ENCODE measurements at regions not wholly inside any gene's neighbourhood (a gene's known extent, or its start where the extent isn't known, plus 50 kb on each side); places are given as distances from the start of the nearest gene placed in this dataset.

DNA sequence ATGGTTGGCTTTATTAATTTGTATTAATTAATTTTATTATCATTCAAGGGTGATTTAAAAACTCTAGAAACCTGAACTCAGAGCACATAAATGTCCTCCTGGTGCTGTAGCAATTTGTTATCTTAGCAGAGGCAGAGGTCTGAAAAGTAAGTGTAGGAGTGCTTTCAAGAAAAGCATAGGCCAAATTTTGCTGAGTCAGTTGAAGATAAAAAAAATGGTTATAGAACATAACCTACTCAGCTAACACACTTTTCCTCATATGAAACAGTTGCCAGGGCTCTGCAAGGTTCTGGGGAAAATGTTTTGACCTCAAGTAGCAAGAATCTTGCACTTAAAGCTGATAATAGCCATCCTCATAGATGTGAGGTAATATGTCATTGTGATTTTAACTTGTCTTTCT, 53.5 kb upstream of the CHODL start:
- peaks cover 10% of the 10 kb centered on the region for H3K9me3 ChIP-seq
- no peaks in the 10 kb centered on the region for H3K4me1 ChIP-seq (ENCODE audit: low read depth)
- no peaks in the 10 kb centered on the region for H3K36me3 ChIP-seq (ENCODE audit: low read depth)
- DNase-seq (no peak), ATAC-seq (no peak)
- TF ChIP-seq, protein P1, sequence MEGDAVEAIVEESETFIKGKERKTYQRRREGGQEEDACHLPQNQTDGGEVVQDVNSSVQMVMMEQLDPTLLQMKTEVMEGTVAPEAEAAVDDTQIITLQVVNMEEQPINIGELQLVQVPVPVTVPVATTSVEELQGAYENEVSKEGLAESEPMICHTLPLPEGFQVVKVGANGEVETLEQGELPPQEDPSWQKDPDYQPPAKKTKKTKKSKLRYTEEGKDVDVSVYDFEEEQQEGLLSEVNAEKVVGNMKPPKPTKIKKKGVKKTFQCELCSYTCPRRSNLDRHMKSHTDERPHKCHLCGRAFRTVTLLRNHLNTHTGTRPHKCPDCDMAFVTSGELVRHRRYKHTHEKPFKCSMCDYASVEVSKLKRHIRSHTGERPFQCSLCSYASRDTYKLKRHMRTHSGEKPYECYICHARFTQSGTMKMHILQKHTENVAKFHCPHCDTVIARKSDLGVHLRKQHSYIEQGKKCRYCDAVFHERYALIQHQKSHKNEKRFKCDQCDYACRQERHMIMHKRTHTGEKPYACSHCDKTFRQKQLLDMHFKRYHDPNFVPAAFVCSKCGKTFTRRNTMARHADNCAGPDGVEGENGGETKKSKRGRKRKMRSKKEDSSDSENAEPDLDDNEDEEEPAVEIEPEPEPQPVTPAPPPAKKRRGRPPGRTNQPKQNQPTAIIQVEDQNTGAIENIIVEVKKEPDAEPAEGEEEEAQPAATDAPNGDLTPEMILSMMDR (IDR thresholded peaks at IDR 0.05): no peak
- H3K4me3 ChIP-seq: no peak overlapping the region
- intact Hi-C loops (cut with DNase I, micrococcal nuclease): no loop called here

DNA sequence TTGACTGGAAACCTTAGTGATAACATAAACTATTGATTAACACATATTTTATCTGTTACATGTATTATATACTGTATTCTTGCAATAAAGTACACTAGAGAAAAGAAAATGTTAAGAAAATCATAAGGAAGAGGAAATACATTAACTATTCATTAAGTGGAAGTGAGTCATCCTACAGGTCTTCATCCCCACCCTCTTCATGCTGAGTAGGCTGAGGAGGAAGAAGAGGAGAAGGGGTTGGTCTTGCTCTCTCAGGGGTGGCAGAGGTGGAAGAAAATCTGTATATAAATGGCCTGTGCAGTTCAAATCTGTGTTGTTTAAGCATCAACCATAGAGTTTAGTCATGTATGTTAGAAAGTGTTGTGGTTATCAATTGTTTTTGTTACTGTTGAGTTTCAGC, 66.1 kb upstream of the CHODL start:
- TF ChIP-seq, protein P1 (IDR thresholded peaks at IDR 0.05): no peak
- no peaks in the 10 kb centered on the region for H3K4me1 ChIP-seq (ENCODE audit: low read depth)
- H3K36me3 ChIP-seq (ENCODE audit: low read depth): no peaks in the 10 kb centered on the region
- no peak overlapping the region for H3K4me3 ChIP-seq
- no peak for ATAC-seq
- H3K9me3 ChIP-seq: no peaks in the 10 kb centered on the region
- intact Hi-C loops (cut with DNase I, micrococcal nuclease): no loop called here
- no peak for DNase-seq

DNA sequence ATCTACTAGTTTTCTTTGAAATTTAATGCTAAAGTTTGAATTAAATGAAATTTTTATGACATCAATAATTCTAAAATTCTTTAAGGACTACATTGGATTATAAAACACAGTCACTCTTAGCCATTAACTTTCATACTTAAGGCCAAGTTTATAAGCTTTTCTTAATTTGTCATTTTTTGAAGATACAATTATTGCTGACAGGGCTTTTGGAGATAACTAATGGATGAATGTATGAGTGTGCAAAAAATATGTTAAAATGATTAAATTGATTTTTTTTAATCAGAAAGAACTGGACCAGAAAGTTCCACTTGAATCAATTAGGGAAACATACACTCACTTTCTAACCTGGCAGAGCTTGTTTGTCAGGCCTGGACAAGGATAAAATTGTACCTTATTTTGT, 70.3 kb upstream of the CHODL start:
- Histone ChIP-seq H3K4me3 (no peak overlapping the region), H3K36me3 (ENCODE audit: low read depth) (no peaks in the 10 kb centered on the region), H3K9me3 (peaks cover 5% of the 10 kb centered on the region), H3K4me1 (ENCODE audit: low read depth) (no peaks in the 10 kb centered on the region)
- DNase-seq: no peak
- TF ChIP-seq, protein P1 (IDR thresholded peaks at IDR 0.05): no peak
- intact Hi-C loops (cut with DNase I, micrococcal nuclease): no loop called here
- ATAC-seq: no peak

DNA sequence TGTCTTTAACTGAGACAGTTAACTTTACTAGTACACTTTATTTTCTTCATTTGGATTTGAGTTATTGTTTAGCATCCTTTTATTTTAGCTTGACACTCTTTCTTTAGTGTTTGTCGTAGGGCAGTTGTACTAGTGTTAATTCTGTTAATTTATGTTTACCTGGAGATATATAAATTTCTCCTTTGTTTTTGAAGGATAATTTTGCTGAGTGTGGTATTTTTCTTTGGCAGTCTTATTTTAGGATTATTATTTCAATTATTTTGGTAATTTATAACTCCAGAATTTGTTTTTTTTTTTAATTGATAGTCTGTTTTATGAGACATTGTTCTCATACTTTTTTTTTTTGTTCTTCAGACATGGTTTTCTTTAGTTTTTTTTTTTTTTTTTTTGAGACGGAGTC, 73.8 kb upstream of the CHODL start:
- Histone ChIP-seq H3K4me3 (no peak overlapping the region), H3K4me1 (ENCODE audit: low read depth) (no peaks in the 10 kb centered on the region), H3K36me3 (ENCODE audit: low read depth) (no peaks in the 10 kb centered on the region), H3K9me3 (peaks cover 5% of the 10 kb centered on the region)
- DNase-seq (no peak), ATAC-seq (no peak)
- intact Hi-C loops (cut with DNase I, micrococcal nuclease): no loop called here
- TF ChIP-seq, protein P1 (IDR thresholded peaks at IDR 0.05): no peak

DNA sequence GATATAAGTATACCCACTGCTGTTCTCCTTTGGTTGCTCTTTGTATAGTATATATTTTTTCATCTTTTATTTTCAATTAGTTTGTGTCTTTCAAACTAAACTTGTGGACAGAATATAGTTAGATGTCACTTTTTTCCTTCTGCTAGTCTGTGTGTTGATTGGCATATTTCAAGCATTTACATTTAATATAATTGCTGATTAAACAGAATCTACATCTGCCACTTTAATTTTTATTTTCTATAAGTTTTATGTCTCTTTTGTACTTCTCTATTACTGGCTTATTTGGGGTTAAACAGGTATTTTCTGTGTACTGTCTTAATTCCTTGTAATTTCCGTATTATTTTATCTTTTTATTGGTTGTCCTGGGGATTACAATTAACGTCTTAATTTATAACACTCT, 74.4 kb upstream of the CHODL start:
- H3K36me3 ChIP-seq (ENCODE audit: low read depth): no peaks in the 10 kb centered on the region
- TF ChIP-seq, protein P1 (IDR thresholded peaks at IDR 0.05): no peak
- H3K9me3 ChIP-seq: peaks cover 5% of the 10 kb centered on the region
- ATAC-seq: no peak
- H3K4me1 ChIP-seq (ENCODE audit: low read depth): no peaks in the 10 kb centered on the region
- intact Hi-C loops (cut with DNase I, micrococcal nuclease): no loop called here
- no peak for DNase-seq
- H3K4me3 ChIP-seq: no peak overlapping the region

DNA sequence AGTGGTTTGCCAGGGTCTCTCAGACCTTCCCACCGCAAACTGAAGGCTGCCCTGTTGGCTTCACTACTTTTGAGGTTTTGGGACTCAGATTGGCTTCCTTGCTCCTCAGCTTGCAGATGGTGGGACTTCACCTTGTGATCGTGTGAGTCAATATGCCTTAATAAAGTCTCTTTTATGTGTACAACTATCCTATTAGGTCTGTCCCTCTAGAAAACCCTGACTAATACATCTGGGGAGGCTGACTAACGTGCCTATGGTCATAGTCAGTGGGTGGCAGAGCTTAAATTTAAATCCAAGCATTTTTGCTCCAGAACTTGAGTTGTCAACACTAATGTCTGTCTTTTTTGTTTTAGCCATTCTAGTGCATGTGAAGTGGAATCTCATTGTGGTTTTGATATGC, 76.5 kb upstream of the CHODL start:
- DNase-seq (no peak), ATAC-seq (no peak)
- TF ChIP-seq, protein P1 (IDR thresholded peaks at IDR 0.05): no peak
- Histone ChIP-seq H3K4me3 (no peak overlapping the region), H3K36me3 (ENCODE audit: low read depth) (no peaks in the 10 kb centered on the region), H3K9me3 (peaks cover 5% of the 10 kb centered on the region), H3K4me1 (ENCODE audit: low read depth) (no peaks in the 10 kb centered on the region)
- intact Hi-C loops (cut with DNase I, micrococcal nuclease): no loop called here
